HG03354 (cell line): ENCODE measurements at regions not wholly inside any gene's neighbourhood (a gene's known extent, or its start where the extent isn't known, plus 50 kb on each side); places are given as distances from the start of the nearest gene placed in this dataset.
"Not testable (repeated sequence)": the region's sequence is repeated elsewhere in the genome, so short reads cannot be mapped to it uniquely, and the experiment has no call there.

Experiments
- ATAC-seq: cut with Tn5 transposase; IDR thresholded peaks from one replicate; pipeline ENCODE4 v1.9.1; 2021; ENCODE audit warnings: mild to moderate bottlenecking; ENCODE audit not compliant: unreplicated experiment, poor library complexity, severe bottlenecking

- ATAC-seq, result no peak
Measured at GRCh38 chrX:151042842-151043241, 59.7 kb downstream of the HMGB3 start.

DNA sequence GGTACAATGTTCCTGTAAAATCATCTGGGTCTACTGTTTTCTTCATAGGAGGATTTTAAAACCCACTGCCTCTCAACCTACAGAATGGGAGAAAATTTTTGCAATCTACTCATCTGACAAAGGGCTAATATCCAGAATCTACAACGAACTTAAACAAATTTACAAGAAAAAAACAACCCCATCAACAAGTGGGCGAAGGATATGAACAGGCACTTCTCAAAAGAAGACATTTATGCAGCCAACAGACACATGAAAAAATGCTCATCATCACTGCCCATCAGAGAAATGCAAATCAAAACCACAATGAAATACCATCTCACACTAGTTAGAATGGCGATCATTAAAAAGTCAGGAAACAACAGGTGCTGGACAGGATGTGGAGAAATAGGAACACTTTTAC, 83.2 kb downstream of the HMGB3 start:
- not testable (repeated sequence) for ATAC-seq

- ATAC-seq, result no peak
Measured at GRCh38 chrX:151073767-151074166, 90.6 kb downstream of the HMGB3 start.

- ATAC-seq, result no peak
Measured at GRCh38 chrX:151081016-151081415, 95.4 kb upstream of the GPR50 start.

GRCh38 chrX:151082077-151082948, 94.1 kb upstream of the GPR50 start:
- ATAC-seq, result peak; percentile 96

DNA sequence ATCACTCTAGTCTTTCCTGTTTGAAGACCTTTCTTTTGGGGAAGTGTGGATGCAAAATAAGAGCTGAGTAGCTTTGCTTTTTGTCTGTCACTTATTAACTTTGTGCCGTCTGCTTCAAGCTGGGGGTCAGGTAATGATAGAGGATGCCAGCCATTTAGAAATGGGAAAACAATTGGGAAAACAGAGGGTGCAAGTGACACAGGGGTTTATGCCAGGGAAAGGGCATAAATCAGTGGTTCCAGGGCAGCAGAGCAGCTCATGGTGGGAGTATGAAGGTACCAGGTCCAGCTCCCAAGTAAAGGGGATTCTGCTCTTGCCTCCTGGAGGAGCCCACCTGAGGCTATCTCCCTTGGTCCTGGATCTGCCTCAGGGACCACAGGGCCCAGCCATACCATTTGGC, 91.9 kb upstream of the GPR50 start:
- ATAC-seq, result no peak

DNA sequence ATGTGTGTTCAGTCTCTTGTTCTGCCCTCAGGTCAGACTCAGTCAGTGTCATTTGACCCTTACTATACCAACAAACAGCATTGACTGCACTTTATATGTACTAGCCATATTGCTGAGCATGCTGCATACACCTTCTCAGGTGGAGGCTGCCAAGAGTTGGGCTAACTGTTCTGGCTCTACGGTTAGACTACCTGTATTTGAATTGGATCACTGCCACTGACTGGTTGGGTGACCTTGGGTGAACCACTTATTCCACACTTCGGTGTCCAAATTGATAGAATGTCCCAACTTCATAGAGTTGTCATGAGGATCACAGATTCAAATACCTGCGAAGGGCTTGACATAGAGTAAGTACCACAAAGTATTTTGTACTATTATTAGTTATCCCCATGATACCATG, 91.2 kb upstream of the GPR50 start:
- ATAC-seq, result no peak

GRCh38 chrX:151088221-151088620, 88.2 kb upstream of the GPR50 start:
- ATAC-seq, result no peak

DNA sequence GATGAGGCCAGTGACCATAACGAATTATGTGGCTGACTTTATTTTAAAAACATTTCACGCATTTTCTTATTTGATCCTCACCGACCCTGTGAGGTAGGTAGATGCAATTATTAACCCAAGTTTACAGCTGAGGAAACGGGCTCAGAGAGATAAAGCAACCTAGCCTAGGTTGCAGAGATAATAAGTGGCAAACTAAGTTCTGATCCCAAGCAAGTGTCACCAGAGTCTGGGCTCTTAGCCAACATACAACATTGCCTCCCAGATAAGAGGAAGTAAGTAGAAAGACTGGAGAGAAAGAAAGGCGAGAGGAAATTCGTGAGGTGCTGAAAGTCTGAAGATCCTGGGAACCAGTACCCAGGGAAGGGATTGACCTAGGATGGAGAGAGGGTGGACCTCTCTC, 77.4 kb upstream of the GPR50 start:
- ATAC-seq, result no peak

DNA sequence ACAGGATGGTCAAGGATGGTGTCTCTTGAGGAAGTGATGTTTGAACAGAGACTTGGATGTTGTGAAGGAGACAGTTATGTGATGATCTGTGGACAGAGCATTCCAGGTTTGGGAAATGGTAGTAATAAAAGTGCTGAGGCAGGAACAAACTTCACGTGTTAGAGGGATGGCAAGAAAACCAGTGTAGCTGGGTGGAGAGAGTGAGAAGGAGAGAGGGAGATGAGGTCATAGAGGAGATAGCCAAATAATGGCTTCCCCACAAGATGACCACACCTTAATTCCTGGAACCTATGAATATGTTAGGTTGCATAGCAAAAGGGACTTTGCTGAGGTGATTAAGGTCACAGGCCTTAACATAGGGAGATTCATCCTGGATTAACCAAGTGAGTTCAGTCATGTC, 75.6 kb upstream of the GPR50 start:
- ATAC-seq, result no peak

GRCh38 chrX:151113200-151113599, 63.2 kb upstream of the GPR50 start:
- ATAC-seq, result not testable (repeated sequence)
